Skin epidermis (tissue), 12 donors: ENCODE measurements at regions not wholly inside any gene's neighbourhood (a gene's known extent, or its start where the extent isn't known, plus 50 kb on each side); places are given as distances from the start of the nearest gene placed in this dataset.
"Not testable (repeated sequence)": the region's sequence is repeated elsewhere in the genome, so short reads cannot be mapped to it uniquely, and the experiment has no call there.

Experiments
- H3K27ac ChIP-seq, 21 experiments: fragments of 200-600 bp; sonication (generic) in 11 of 21; one replicate each; pipeline ENCODE4 v1.5.0; 2020; ENCODE audit warnings: mild to moderate bottlenecking in 3 of 21, inconsistent platforms in 2 of 21, moderate library complexity in 2 of 21
- H3K4me3 ChIP-seq, 7 experiments: fragments of 200-600 bp; sonication (generic) in 2 of 7; one replicate each; pipeline ENCODE4 v1.5.0; 2020; ENCODE audit warnings: inconsistent platforms in 2 of 7, mild to moderate bottlenecking in 2 of 7, moderate library complexity in 1 of 7

DNA sequence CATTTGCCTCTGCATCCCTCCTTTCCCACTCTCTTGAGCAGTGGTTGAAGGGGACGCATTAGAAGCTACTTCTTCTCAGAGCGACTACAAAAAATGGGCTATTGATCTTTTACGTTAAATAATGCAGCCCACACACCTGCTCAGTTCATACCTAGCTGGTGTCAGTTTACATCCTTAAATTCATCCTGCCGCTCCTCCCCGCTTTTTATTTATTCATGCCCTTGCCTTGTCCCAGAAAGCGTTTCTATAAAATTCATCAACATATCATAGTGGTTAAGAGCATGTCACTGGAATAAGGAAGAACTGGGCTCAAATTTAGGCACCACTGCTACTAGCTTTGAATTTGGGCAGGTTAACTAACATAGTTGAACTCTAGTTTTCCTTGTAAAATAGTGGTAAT lies 66.0 kb upstream of the TINAGL1 start:
- Histone ChIP-seq H3K4me3 (no peak overlapping the region), H3K27ac (no peak overlapping the region)

DNA sequence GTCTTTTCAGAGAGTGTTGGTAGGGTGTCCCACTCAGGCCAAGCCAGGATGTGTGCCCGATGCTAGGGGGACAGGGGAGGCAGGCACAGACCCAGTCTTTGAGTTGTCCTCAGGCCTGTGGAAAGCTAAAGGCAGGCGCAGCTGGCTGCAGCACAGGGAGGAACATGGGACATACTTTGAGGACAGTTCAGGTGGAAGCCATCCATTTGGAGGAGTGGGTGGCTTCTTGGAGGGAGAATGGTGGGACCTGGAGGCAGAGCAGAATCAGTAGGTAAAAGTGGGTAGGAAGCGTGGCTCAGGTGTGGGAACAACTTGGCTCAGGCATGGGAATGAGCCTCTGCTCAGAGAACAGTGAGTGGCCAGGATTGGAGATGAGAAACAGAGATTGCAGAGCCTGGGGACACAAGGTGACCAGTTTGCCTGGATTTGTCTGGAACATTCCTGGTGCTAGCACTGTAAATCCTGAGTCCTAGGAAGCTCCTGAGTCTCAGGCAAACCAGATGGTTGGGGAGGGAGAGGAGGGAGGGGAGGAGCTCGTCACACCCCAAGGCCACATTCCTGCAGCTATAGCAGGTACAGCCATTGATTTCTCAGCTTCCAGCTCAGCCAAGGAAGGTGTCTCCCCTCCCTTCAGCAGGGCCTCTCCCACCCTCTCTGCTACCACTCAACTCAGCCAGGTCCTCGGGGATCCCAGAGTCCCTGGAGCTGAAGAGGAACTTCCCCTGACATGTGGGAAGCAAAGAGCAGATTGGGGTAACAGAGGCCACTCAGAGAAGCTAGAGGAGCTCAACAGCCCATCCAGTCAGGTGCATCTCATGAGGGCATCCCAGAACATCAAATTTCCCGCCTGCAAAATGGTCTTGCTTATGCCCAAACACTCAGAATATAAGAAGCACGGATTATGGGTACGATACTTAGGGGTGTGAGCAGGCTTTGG lies 65.2 kb upstream of the TINAGL1 start:
- no peak overlapping the region for H3K27ac ChIP-seq
- H3K4me3 ChIP-seq, result no peak overlapping the region

DNA sequence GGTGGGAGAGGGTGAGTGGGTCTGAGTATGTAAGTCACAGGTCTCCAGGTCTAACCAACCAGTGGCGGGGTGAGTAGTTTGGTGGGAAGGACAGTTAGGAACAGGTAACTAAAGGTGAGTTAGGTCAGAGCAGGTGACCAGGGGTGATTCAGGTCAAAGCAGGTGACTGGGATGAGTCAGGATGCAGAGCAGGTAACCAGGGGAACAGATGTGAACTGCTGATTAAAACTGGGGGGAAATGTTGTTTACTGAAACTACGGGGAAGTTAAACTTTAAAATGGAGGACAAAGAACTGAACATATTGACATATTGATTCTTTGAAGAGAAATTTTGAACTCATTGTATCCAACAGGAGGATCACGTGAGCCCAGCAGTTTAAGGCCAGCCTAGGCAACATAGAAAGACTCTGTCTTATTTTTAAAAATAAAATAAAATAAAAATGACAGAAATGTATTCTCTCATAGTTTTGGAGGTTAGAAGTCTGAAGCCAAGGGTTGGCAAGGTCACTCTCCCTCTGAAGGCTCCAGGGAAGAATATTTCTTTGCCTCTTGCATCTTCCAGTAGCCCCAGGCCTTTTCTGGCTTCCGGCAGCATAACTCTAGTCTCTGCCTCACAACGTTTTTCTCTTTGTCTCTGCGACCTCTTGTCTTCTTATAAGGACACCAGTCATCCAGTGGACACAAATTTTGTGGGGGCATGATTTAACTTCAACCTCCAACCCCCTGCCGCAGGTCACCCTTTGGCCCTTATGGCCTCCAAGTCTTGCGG lies 64.3 kb upstream of the TINAGL1 start:
- Histone ChIP-seq H3K27ac (no peak overlapping the region), H3K4me3 (no peak overlapping the region)

DNA sequence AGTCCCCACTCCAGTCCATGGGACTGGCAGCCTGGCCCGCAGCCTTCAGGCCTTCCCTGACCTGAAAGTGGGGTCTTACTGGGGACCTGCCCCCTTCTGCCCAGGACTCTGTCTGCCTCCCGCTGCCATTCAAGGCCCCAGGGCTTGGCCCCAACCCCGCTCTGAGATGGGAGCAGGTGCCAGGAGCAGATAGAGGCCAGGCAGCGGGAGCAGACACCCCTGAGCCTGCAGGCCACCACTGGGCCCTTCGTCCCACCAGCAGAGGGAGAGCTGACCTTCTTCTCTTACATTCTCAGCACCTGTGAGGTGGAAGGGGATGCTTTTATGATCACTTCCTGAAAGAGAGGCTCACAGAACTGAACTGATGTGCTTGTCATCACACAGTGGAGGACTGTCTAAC lies 62.2 kb upstream of the TINAGL1 start:
- H3K27ac ChIP-seq, result no peak overlapping the region
- no peak overlapping the region for H3K4me3 ChIP-seq

DNA sequence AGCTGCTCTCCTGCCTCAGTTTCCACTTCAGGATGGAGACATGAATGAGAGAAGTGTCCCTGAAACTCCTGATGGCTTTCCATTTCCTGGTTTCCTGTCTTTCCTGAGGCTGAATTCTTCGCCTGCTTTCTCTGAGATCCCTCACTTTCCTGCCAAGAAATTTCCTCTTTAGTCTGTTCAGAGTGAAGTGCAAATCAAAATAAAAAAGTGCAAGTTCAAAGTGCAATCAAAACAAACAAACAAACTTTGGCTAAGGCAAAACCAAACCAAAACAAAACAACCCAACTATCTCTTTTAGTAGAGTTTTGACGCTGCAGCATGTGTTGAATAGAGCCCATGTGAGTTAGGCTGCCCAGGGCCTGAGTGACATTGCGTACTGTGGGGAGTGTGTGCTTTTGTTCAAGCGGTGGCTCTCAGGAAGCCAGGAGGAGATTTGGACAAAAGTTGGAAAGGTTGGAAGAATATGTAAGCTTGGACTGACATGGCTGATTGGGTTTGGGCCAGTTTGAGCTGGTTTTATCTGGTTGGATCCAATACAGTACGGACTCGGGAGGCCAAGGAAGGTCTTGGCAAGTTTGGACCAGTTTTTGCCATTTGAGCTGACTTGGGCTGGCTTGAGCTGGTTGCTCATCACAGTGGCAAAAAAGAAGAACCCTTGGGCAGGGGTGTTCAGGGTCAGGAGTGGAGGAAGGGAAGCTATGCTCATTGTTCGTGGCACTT lies 61.1 kb upstream of the TINAGL1 start:
- Histone ChIP-seq H3K4me3 (no peak overlapping the region), H3K27ac (peak overlapping the region in 1 of 21 experiments; percentile 14)

DNA sequence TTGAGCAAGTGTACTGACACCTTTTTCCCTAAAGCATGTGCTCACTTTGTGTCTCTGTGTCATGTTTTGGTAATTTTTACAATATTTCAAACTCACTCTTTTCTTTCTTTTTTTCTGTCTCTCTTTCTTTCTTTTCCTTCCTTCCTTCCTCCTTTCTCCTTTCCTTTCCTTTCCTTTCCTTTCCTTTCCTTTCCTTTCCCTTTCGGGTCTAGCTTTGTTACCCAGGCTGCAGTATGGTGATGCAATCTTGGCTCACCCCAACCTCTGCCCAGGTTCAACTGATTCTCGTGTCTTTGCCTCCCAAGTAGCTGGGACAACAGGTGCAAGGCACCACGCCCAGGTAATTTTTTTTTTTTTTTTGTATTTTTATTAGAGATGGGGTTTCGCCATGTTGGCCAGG lies 60.4 kb upstream of the TINAGL1 start:
- Histone ChIP-seq H3K27ac (no peak overlapping the region), H3K4me3 (no peak overlapping the region)

DNA sequence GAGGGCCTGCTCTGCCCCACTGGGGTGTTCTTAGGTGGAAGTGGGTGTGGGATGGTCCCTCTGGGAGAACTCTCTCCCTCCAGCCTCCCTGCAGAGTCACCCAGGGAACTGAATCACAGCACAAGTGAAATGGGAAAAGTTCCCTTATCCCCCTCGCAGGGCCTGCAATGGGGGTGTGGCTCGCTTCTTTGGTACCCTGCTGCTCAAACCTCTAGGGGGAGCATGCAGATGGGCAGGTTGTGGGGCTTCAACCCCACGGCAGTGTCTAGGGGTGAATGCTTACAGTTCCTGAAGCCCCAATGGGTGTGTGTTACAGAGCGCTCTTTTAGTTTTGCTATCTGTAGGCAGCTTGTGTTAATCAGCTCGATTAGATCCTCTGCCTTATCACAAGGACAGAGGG lies 59.0 kb upstream of the TINAGL1 start:
- Histone ChIP-seq H3K4me3 (no peak overlapping the region), H3K27ac (no peak overlapping the region)

DNA sequence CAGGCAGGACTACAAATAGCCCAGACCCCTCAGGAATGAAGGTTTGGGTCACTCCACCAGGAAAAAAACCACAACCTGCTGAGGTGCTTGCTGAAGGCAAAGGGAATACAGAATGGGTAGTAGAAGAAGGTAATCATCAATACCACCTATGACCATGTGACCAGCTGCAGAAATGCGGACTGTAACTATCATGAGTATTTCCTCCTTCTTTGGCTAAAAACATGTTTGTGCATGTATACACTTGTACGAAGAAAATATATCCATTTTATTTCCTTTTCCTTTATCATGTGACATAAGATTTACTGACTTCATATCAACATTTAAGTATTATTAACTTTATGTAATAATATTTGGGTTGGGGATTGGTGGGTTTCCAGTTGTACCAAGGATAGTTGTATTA lies 58.3 kb upstream of the TINAGL1 start:
- H3K4me3 ChIP-seq, H3K27ac ChIP-seq: not testable (repeated sequence)

DNA sequence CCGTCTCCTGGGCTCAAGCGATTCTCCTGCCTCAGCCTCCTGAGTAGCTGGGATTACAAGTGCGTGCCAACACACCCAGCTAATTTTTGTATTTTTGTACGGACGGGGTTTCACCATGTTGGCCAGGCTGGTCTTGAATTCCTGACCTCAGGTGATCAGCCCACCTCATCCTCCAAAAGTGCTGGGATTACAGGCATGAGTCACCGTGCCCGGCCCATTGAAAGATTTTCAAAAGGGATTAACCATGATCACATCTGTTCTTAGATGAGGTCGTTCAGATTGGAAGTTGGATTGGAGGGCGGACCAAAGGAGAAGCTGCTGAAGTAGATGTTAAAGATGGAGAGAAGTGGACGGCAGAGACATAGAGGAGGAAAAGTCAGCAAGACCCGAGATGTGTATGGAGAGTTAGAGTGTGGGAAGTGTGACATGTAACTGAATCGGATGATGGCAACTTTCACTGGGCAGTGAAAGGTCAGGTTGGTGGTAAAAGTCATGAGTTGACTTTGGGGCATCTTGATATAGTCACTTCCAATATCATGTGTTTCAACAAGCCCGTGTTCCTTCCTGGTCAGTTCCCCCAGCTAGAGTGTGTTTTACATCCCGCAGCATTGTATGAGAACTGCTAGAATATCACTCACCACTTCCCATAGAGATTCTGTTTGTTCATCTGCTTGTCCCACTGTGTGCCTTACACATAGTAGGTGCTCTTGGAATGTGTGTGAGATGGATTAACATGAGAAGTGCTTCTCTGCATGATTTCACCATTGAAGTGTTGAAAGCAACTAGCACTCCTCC lies 54.4 kb upstream of the TINAGL1 start:
- no peak overlapping the region for H3K4me3 ChIP-seq
- H3K27ac ChIP-seq, result no peak overlapping the region

DNA sequence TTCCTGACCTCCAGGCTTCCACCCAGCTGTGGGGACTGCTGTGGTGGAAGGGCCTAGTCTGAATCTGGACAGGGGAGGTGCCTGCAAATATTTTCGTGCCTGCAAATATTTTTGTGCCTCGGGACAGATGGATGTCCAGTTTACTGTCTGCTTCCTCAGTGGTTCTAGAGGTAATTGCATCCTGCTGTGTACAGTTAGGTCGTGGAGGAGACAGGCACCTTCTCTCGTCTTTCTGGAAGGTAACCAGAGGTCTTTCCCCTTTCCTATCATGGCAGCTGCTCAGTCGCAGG lies 53.8 kb upstream of the TINAGL1 start:
- Histone ChIP-seq H3K27ac (no peak overlapping the region), H3K4me3 (no peak overlapping the region)

DNA sequence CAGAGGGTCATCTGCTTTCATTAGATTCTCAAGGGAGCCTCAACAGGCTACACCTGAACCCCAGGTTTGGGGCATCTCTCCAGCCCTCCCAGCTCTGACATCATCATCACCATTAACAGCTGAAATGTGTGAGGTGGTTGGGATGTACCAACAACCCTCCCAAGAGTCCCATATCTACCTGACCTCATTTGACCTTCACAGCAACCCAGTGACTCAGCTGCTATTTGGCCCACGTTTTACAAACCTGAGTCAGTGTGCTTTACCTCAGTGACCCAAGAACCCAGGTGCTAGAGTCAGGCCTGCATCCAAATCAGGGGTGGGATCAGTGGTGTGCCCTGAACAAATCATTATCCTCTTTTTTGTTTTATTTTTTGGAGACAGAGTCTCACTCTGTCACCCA lies 53.3 kb upstream of the TINAGL1 start:
- peak overlapping the region in 1 of 21 experiments; percentile 36 for H3K27ac ChIP-seq
- no peak overlapping the region for H3K4me3 ChIP-seq

DNA sequence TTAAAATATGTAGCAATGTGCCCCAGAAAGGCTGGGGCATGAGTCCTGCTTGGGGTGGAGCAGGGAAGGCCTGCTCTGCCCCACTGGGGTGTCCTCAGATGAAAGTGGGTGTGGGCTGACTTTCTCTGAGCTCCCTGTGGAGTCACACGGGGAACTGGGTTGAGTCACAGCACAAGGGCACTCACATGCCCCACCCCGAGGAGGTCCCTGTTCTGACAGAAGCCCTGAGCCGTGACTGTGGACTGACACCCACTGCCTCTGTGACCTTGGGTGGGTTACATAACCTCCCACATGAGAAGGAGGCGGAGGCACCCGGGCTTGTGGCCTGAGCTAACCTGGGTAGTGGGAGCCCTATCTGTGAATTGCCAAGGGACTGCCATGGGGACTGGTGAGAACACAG lies 52.5 kb upstream of the TINAGL1 start:
- H3K4me3 ChIP-seq, result no peak overlapping the region
- H3K27ac ChIP-seq, result peak overlapping the region in 6 of 21 experiments; percentile 13 to 65 (median 28)

DNA sequence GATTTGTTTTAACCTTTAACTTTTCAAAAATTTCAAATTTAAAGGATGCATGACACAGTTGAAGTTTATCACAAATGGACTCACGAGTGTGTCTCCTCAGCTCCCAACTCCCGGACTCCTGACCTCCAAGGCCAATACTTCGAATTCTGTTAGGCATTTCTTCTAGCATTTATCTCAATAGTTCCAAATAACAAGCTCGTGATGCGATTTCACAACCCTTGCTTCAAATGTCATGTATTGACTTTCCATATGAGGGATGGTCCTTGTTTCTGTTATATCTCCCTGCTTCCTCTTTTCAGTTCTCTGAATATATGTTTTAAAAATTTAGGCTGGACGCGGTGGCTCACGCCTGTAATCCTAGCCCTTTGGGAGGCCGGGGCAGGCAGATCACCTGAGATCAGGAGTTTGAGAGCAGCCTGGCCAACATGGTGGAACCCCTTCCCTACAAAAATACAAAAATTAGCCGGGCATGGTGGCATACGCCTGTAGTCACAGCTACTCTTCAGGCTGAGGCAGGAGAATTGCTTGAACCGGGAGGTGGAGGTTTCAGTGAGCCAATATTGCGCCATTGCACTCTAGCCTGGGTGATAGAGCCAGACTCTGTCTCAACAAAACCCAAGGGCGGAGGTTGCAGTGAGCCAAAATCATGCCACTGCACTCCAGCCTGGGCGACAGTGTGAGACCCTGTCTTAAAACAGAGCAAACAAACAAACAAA lies 52.0 kb upstream of the TINAGL1 start:
- Histone ChIP-seq H3K4me3 (no peak overlapping the region), H3K27ac (peak overlapping the region in 6 of 21 experiments; percentile 13 to 65 (median 28))
